Stimulated activated CD4-positive, alpha-beta T cell treated with anti-CD3 and anti-CD28 coated beads, Interleukin-4, amount 100 ng/mL, for 1 hour (primary cell): ENCODE measurements at regions not wholly inside any gene's neighbourhood (a gene's known extent, or its start where the extent isn't known, plus 50 kb on each side); places are given as distances from the start of the nearest gene placed in this dataset.
"Not testable (repeated sequence)": the region's sequence is repeated elsewhere in the genome, so short reads cannot be mapped to it uniquely, and the experiment has no call there.

Source experiments
- DNase-seq: peaks from one replicate; pipeline ENCODE4 v3.0.0-alpha.2; 2020

DNA sequence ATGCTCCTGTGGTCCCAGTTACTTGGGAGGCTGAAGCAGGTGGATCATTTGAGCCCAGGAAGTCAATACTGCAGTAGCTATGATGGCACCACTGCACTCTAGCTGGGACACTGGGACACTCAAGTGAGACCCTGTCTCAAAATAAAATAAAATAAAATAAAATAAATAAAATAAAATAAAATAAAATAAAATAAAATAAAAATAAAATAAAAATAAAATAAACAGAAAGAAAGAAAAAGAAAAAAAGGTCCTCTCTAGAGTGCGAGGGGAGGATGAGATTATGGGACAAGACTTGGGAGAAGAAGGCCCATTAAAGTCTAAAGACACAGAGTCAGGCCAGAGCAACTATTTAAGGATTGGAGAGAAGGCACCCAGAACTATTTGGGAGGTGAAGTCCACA is 172.5 kb downstream of the IER5 start:
- no peak for DNase-seq

DNA sequence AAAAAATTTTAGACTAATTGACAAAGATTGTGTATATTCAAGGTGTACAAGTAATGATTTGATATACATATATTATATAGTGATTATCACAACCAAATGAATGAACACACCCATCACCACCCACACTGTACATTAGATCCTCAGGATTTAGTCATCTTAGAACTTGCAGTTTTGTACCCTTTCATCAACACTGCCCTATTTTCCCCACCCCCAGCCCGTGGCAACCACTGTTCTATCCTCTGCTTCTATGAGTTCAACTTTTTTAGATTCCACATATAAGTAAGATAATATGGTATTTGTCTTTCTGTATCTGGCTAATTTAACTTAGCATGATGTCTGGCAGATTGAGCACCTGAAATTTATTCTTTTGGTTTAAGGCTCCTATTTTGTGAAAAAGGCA is 173.6 kb downstream of the IER5 start:
- DNase-seq = no peak

DNA sequence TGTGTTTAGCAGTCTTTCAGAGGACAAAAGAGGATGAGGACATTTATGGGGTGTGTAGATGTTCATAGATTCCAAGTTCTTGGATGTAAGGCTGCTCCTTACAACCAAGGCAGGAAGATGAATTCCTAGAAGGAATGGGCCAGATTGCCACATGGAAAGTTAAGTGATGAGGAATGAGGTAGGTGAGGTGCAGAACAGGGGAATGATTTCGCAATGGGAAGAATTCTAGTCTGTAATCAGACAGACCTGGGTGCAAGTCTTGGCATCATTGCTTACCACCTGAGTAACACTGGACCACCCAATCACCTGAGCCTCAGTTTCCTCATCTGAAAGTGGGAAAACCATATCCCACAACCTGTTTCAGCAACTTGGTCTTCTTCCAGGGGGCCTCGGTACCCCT is 174.9 kb downstream of the IER5 start:
- DNase-seq = no peak

DNA sequence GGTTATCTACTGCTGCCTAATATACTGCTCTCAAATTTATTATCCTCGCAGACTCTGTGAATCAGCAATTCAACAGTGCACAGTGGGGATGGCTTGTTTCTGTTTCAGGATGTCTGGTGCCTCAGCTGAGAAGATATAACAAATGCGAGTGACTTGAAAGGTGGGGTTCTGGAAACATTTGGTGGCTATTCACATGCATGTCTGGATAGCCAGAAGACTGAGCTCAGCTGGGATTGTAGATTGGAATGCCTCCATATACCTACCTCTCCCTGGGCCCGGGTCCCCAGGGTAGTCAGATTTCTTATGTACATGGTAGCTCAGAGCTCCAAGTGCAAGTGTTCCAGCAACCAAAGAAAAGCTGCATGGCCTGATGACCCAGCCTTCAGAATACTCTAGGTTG is 176.3 kb downstream of the IER5 start:
- no peak for DNase-seq

DNA sequence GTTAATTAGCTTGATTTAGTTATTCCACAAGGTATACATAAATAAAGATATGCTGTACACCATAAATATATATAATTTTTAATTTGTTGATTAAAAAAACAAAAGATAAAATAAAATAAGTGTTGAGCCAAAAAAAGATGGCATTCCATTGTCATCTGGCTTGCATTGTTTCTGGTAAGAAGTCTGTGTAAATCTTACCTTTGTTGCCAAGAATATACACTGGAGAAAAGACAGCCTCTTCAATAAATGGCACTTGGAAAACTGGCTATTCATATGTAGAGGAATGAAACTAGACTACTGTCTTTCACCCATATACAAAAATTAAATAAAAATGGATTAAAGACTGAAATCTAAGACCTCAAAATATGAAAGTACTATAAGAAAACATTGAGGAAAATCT is 196.5 kb downstream of the IER5 start:
- no peak for DNase-seq

DNA sequence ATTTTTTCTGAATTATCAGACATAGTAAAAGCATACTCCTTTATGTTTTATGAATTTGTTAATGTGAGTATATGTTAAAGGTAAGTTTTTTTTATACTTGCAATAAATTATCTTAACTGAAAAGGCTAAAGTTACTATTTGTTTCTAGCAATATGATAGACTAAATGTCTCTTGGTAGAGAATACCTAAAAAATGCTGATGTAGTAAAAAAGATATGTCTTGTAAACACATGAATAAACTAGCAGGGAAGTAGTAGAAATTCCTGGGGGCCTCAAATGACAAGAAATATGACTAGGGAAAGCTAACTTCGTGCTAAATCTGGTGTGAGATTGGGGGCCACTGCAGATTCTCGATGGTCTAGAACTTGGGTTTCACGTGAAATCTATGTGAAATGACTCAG is 188.1 kb upstream of the CACNA1E start:
- DNase-seq = no peak

DNA sequence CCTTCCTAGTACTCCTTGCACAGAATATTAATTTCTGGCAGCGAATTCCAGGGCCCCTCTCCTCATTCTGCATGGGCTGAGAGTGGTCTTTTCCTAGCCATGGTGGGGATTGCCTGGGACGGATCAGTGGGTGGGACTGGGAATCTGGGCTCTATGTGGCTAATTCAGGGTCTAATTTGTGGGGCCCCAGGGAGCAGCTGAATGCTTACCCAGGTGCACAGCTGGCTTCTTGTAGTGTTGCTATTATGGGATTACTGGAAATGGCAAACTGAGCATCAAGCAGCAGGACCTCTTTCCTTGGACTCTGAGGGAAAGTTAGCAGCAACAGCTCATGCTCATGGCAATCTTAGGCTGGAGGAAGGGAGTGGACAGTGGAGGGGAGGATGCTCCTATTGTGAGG is 187.1 kb upstream of the CACNA1E start:
- DNase-seq = no peak

DNA sequence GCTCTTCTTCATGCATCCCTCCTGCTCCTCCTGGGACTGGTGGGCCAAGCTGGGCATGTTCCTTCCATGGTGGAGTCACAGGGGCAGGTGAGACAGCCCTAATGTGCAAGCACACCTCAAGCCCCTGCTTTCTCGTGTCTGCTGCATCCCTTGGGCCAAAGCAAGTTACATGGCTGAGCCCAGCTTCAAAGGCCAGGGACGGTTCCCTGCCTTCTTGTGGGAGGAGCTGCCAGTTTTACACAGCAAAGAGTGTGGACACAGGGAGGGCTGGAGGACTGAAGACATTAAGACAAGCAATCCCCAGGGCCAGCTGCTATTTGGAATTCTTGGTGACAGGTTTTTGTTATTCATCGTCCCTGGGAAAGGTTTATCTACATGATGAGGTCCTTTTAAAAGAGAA is 175.2 kb upstream of the CACNA1E start:
- DNase-seq = no peak

DNA sequence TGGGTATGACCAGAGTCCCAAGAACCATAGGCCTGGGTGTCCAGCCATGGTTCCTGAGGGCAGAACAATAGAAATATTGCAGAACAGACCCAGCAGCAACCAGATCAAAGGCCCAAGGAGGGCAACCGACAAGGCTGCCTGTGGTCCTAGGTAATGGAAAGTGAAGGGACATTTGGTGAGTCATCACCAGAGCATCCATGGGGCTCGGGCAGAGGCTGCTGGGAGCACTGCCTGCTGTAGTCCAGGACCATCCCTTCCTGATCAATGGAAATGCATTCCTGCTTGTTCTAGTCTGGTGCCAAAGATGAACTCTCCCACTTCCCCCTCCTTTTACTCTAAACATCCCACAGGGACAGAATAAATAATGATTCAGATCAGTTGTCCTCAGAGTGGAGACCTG is 172.8 kb upstream of the CACNA1E start:
- no peak for DNase-seq

DNA sequence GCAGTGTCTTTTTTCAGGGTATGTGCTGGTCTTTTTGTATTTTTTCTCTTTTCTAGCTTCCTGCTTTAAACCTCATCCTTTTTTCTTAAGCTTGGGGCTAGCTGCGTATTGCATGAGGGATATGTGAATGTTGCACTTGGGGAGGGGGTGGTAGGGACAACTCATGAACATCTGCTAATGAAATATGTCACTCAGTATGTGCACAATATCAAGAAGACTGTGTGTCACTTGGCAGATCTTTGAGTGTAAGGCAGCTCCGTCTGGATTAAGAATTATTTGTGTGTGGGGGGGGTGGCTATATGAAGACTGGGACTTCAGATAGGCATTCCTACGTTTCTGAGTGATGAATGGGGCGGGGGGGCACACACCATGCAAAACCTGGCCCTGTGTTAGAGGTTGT is 170.4 kb upstream of the CACNA1E start:
- no peak for DNase-seq

DNA sequence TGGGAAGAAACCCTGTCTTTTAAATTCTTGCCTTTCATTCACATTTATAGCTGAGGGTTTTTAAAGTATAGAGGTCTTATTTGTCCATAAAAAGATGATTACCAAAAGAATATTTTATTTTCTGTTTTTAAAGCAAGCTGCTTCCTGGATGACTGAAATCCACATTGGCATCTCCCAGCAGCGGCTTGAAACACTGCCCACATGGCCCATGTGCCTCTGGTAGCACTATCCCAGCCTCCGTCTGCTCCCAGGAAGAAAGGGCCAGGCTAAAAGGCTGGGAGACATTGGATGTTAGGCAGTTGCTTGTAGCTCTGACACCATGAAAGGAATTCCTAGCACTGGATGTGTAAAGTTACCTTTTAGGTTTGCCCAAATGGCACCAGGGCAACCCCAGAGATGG is 169.9 kb upstream of the CACNA1E start:
- no peak for DNase-seq

DNA sequence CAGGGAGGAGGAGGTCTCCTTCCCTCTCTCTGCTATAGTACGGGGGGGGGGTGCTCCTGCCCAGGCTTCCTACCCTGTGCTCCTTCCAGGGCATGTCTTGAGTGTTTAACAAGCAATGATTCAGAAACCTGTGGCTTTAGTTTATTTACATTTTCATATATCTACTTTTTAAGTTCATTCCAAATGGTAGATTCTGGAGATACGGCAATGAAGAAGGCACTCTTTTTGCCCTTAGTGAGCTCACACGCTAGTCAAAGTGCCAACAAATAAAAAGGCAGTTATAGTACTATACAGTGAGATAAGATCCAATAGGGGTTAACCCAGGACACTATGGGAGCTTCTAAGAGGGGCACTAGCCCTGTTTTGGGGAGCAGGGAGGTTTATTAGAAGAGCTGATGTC is 169.3 kb upstream of the CACNA1E start:
- no peak for DNase-seq

DNA sequence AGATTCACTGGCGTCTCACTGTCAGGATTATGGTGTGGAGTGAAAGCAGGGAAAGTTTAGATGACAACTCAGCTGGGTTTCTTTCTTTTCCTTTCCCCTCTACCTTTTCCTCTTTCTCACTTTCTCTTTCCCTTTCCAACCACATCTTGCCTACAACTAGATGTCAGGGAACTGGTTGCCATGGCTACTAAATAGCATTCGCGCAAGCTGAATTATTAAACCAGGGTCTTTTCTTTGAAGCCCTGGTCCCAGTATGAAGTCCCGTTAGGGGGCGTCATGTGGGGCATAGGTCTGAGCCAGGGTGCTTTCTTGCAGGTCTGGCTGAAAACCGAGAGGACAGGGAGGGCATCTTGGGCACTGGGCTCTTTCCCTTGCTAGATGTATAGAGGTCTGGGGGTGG is 168.4 kb upstream of the CACNA1E start:
- no peak for DNase-seq

DNA sequence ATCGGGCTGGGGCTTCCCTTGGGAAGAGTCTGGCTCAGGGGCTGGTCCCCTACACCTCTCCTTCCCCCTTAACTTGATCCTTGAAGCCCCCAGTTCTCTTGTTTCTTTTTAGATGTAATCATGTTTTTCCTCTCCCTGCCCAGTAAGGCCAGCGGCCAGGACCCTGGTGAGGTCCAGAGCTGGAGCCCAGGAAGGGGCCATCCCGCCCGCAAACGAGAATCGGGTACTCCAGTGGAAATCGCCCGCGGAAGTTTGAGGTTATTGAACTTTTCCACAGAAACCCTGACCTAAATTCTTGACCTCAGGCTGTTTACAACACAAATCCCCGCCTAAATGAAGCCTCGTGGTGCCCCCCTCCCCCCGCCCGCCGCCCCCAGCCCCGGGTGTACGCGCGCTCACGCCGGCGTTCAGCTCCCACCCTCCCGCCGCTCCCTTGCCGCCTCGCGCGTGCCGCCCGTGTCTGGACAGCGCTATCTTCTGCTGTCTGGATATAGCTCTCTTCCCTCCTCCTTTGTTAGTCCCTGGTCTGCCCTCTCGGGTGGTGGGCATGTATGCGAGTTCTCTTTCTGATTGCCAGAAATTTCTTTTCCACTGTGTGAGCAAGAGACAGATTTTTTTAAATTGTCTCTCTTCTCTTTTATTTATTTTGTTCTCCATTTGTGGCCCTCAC is 165.9 kb upstream of the CACNA1E start:
- peak; percentile 14 for DNase-seq

DNA sequence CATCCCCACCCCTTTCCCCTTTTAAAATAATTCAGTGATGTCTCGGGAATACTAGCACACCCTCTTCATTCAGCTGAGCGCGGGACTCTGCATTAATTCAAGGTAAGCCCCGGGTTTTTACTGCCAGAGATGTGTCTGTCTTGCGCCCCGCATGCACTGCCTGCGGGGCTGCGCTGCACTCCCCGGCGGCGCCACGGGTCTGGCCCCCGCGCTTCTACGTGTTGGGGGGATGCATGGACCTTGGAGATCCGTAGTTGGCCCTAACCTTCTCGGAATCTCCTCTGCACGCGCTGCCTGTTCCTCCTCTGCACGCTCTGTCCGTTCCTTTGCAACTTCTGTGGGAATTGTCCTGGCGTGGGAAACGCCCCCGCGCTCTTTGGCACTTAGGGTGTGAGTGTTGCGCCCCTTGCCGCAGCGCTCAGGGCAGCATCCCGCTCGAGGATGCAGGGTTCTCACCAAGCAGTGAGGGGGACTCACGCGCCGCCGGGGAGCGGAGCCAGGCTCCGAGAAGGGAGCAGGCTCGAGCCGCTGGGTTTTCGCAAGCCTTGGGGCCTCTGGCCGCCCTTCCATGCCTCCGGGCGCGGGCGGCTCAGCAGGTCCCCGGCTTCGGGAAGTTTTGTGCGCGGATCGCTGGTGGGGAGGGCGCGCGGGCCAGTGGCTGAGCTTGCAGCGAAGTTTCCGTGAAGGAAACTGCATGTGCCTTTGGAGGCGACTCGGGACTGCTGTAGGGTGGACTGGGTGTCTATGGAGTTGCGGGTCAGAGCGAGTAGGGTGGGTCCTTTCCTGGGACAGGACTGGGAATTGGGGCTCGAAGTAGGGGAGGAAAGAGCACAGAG is 165.1 kb upstream of the CACNA1E start:
- DNase-seq = peak; percentile 19

DNA sequence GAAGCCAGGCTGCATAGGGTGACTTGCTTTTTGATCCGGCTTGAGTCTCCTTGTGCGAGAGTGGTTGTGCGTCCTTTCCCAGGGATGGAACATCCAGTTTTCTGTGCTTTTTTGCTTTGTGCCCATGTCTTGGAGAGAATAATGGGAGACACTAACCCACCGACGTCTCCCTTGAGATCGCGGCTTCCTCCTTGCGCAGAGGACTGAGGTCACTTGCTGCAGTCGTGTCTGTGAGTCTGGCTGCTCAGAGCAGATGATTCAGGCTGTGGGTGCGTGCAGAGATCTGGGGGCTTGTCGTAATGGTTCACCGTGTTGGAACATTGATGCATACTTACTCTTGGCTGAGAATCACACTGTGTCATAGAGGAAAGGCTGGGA is 164.5 kb upstream of the CACNA1E start:
- peak; percentile 18 for DNase-seq

DNA sequence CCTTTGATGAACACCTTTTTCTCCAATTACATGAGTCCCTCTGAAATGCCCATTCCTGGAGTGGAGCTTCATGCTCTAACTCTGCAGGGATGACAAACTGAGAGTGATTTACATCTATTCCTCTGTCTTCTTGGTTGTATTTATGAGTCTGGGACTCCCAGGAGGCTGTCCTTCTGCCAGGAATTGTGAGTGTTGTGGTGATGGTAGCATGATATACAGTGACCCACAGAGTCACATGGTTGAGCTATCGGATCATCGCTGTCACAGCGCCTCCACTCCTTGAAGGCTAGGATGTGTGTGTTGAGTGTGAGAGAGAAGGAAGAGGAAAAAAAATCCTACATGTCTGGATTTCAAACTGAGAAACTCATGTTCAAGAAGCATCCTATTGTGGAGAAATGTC is 163.4 kb upstream of the CACNA1E start:
- no peak for DNase-seq

DNA sequence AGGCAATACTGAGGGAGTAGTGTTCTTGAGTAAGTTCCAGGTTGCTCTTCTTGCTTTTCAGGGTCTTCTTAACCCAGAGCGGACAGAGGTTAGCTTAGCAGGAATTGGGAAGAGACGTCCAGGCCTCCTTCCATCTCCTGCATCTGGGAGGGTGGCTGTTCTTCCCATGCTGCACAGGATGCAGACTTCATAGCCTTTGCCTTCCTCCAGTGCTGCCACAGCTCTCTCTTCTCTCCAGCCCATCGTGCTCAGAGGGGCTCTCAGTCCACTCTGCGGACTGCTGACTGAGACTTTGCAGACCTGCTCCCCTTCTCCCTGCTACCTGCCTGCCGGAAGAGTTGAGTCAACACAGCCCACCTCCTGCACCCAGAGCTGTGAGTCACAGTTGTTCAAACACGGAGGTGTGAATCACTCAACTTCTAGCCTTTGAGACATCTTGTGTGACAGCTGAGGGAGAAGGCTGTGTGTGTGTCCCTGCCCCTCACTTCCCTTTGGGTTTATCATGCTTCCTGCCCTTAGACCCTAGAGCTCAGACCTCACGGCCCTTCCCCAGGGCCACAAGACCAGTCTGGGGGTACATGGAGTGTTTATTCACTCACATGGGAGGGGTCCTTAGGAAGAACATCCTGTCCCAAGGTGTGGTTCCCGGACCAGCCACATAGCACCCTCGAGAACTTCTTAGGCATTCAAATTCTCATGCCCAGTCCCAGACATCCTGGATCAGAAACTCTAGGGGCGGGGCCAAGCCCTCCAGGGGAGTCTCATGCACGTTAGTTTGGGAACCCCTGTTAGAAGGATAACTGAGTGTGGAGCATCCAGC is 158.3 kb upstream of the CACNA1E start:
- DNase-seq = peak; percentile 51

DNA sequence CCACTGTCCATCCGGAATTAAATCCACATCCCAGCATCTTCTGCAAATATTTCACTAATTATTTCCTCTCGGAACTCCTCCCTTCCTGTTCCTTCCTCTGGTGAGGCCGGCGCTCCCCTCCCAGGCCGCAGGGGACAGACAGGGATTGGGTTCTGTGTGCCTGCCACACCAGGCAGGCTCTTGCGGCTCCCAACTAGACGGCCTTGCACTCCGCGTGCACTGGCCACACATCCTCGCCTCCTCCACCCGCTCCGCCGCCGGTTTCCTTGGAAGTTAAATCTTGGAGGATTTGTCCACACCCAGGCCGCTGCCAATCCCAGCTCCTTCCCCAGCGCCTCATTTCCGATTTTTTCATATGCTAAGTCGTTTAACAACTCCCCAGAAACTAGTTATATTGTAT is 157.6 kb upstream of the CACNA1E start:
- not testable (repeated sequence) for DNase-seq

DNA sequence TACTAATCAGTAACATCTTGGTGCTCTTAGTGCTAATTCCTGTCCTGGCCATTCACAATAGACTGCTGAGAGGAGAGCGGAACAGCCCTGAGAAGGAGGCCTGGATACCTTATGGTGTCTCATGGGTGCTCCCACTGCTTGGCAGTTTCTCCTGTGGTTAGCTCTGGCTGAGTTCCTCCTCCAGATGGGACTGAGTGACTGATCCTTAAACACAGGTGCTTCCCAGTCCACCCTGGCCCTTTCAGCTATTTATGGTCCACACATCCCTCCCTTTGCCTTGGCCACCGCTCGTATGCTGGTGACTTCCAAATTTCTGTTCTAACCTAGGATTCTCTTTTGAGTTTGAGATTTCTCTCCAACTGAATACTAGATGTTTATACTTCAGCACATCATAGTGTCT is 157.0 kb upstream of the CACNA1E start:
- no peak for DNase-seq

DNA sequence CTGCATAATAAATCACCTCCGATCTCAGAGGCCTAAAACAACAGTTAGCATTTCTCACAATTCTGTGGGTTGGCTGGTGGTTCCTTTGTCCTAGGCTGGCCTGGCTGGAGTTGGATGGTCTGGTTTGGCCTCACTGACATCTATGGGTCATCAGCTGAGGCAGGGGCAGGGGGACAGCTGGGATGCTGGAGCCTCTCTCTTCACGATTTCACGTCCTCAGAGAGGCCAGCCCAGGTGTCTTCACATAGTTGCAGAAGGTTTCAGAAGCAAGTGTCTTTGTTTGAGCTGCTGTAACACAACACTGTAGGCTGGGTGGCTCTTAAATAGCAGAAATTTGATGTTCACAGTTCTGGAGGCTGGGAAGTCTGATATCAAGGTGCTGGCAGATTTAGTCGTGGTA is 155.5 kb upstream of the CACNA1E start:
- DNase-seq = no peak

DNA sequence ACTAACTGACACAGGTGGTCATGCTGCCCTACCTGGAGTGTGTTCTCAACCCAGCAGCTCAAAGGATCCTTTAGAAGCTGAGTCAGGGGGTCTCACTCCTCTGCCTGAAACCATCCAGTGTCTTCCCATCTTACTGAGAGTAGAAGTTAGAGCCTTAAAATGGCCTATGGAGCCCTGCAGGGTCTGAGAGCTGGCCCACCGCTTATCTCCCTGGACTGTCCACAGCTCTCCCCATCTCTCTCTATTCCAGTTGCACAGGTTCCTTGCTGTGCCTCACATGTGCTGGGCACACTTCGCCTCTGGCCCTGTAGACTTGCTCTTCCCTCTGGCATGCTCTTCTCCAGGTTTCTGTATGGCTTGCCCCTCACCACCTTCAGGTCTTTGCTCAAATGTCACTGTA is 148.6 kb upstream of the CACNA1E start:
- DNase-seq = no peak

DNA sequence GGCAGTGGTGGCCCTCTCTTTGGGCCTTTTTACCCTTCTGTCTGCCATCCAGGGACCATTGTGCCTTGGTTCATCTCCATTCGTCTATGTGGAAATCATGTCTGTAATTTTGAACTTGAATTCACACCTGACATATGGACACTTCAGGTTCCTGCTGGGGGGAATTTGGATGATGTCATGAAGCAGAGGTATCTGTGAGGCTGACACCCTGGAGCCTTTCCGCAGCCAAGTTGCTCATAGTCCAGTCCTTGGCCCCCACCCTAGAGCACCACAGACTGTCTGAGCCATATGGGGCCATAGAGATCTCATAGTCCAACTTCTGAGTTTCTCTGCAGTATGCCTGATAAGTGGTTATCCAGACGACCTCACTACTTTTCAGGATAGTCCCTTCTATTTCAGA is 147.7 kb upstream of the CACNA1E start:
- no peak for DNase-seq

DNA sequence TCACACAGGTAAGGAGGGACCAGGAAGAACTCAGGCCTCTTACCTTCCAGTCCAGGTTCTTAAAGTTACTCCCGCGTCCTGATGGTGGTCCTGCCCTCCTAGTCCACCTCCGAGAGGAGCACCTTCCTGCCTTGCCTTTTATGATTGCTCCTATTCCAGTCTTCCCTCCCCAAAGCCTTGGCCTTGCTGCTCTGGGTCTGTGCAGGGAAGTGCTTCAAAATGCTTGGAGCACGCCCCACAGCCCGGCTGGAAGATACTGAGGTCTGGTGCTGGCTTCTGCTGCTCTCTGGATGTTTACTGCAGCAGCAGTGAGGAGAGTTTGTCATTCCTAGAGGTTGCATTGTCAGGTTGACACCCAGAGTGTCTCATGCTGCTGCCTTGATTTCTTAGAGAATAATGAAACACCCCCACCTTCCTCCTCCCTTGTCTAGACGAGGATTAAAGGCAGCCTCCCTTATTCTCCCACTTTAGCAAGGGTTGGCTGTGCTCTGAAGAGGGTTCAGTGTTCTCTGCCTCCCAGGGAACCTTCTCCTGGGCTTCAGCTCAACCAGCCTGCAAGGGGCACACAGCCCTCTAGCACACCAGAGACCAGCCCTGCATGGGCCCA is 142.2 kb upstream of the CACNA1E start:
- no peak for DNase-seq
